ENCODE measurements at regions not wholly inside any gene's neighbourhood (a gene's known extent, or its start where the extent isn't known, plus 50 kb on each side); places are given as distances from the start of the nearest gene placed in this dataset.

DNA sequence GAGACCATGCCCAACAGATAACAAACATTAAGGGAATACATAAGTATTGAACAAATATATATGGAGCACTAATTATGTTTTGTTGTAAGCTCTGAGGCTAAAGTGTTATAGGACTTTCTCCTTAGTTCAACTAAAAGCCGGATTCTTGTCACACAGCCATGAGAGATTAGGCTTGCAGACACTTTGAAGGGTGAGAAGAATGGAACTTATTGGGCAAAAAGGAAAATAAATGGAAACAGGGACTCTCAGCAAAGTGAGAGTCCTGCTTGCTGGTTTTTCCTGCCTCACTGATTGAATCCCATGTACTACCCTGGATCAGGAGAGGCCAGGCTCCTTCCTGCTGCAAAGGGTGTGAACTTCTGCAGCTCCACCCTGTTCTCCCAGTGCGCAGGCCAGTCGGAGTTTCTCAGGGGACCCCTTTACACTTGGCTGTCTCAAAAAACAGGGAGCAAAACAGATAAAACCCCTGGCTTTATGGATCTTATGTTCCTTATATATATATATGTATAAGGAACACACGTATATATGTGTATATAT is 77.1 kb upstream of the FUT8 start:
- DNase-seq (no peak), ATAC-seq (no peak)
- H3K36me3 ChIP-seq (ENCODE audit: insufficient read depth in 1 of 2, low read depth in 1 of 2): no peaks in the 10 kb centered on the region
- no peak overlapping the region for H3K27ac ChIP-seq
- TF ChIP-seq, protein P1, sequence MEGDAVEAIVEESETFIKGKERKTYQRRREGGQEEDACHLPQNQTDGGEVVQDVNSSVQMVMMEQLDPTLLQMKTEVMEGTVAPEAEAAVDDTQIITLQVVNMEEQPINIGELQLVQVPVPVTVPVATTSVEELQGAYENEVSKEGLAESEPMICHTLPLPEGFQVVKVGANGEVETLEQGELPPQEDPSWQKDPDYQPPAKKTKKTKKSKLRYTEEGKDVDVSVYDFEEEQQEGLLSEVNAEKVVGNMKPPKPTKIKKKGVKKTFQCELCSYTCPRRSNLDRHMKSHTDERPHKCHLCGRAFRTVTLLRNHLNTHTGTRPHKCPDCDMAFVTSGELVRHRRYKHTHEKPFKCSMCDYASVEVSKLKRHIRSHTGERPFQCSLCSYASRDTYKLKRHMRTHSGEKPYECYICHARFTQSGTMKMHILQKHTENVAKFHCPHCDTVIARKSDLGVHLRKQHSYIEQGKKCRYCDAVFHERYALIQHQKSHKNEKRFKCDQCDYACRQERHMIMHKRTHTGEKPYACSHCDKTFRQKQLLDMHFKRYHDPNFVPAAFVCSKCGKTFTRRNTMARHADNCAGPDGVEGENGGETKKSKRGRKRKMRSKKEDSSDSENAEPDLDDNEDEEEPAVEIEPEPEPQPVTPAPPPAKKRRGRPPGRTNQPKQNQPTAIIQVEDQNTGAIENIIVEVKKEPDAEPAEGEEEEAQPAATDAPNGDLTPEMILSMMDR (IDR thresholded peaks at IDR 0.05): no peak
- no peaks in the 10 kb centered on the region for H3K27me3 ChIP-seq (ENCODE audit: insufficient read depth in 3 of 3, low read length in 2 of 3)
- intact Hi-C loops (cut with DNase I): no loop called here
- no peak overlapping the region for H3K4me3 ChIP-seq
- no peaks in the 10 kb centered on the region for H3K9me3 ChIP-seq
- 74 to 88% (median 80%) methylated on average over 4 of the region's 4 CpGs for WGBS, 3 donors
- H3K4me1 ChIP-seq: no peaks in the 10 kb centered on the region

DNA sequence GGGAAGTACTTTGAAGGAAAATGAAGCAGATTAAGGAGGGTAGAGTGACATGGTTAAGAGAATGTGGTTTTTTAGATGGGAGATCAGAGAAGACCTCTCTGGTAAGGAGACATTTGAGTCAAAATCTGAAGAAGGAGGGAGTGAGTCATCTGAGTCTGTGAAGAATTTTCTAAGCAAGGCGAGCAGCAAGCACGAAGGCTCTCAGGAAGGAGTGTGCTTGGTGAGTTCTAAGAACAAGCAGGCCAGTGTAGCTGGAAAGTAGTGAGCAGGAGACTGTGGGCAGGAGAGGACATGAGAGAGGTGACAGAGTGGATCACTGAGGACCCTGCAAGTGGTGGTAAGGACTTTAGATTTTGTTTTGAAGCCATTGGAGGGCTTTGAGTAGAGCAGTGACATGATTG is 76.3 kb upstream of the FUT8 start:
- H3K27me3 ChIP-seq (ENCODE audit: insufficient read depth in 3 of 3, low read length in 2 of 3): no peaks in the 10 kb centered on the region
- H3K4me1 ChIP-seq: no peaks in the 10 kb centered on the region
- 65 to 85% (median 73%) methylated on average over 2 of the region's 2 CpGs for WGBS, 3 donors

DNA sequence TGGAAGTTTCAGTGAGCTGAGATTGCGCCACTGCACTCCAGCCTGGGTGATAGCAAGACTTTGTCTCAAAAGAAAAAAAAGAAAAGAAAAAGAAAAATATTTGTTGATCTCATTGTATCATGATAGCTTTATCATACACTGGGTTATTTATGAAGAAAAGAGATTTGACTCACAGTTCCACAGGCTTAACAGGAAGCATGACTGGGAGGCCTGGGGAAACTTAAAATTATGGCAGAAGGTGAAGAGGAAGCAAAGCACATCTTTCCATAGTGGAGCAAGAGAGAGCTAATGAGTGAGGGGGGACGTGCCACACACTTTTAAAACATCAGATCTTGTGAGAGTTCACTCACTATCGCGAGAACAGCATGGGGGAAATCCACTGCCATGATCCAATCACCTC is 72.7 kb upstream of the FUT8 start:
- 92 to 94% (median 94%) methylated on average over 4 of the region's 4 CpGs for WGBS, 3 donors
- H3K9me3 ChIP-seq: no peaks in the 10 kb centered on the region
- no peaks in the 10 kb centered on the region for H3K27me3 ChIP-seq (ENCODE audit: insufficient read depth in 3 of 3, low read length in 2 of 3)
- DNase-seq: no peak
- no peak for ATAC-seq
- no peak overlapping the region for H3K27ac ChIP-seq
- H3K4me3 ChIP-seq: no peak overlapping the region
- TF ChIP-seq, protein P1 (IDR thresholded peaks at IDR 0.05): no peak
- H3K36me3 ChIP-seq (ENCODE audit: insufficient read depth in 1 of 2, low read depth in 1 of 2): no peaks in the 10 kb centered on the region
- intact Hi-C loops (cut with DNase I): no loop called here
- no peaks in the 10 kb centered on the region for H3K4me1 ChIP-seq

More for the DNA sequence above, 76.3 kb upstream of the FUT8 start:
- Histone ChIP-seq H3K36me3 (ENCODE audit: insufficient read depth in 1 of 2, low read depth in 1 of 2) (no peaks in the 10 kb centered on the region), H3K9me3 (no peaks in the 10 kb centered on the region), H3K27ac (no peak overlapping the region), H3K4me3 (no peak overlapping the region)
- no peak for ATAC-seq
- TF ChIP-seq, protein P1 (IDR thresholded peaks at IDR 0.05): no peak
- intact Hi-C loops (cut with DNase I): no loop called here
- DNase-seq: no peak

DNA sequence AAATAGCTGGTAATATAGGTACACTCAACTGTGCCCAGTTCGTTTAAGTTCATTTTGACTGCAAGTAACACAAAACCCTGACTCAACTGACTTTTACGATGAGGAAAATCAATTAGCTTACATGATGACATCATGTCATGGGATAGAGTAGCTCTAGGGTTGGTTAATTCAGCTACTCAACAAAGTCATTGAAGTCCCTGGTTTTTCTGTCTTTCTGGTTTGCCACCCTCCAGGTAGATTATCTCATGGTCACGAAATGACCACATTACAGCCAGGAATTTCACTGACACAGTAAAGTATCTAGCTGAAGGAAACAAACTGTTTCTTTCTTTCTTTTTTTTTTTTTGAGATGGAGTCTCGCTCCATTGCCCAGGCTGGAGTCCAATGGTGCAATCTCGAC is 68.5 kb upstream of the FUT8 start:
- intact Hi-C loops (cut with DNase I): no loop called here
- H3K27ac ChIP-seq: no peak overlapping the region
- DNase-seq (no peak), ATAC-seq (no peak)
- TF ChIP-seq, protein P1 (IDR thresholded peaks at IDR 0.05): no peak
- H3K27me3 ChIP-seq (ENCODE audit: insufficient read depth in 3 of 3, low read length in 2 of 3): no peaks in the 10 kb centered on the region
- no peak overlapping the region for H3K4me3 ChIP-seq
- 70 to 80% (median 72%) methylated on average over 5 of the region's 5 CpGs for WGBS, 3 donors
- H3K9me3 ChIP-seq: no peaks in the 10 kb centered on the region
- H3K36me3 ChIP-seq (ENCODE audit: insufficient read depth in 1 of 2, low read depth in 1 of 2): no peaks in the 10 kb centered on the region
- no peaks in the 10 kb centered on the region for H3K4me1 ChIP-seq

DNA sequence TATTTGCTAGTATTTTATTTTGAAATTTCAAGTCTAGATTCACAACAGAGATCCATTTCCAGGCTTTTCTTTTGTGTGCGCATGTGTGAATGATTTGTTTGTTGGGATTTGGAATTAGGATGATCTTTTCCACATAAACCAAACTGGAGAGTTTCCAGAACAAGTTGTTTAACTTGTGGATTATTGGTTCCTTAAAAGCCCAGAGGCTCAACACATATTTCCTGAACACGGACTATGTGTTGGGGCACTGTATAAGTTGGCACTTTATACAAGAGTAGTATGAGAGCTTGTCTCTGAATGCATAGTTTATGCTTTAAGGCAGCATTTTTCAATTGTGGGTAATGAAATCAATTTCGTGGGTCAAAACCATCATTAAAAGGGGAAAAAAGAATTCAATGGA is 67.3 kb upstream of the FUT8 start:
- Histone ChIP-seq H3K36me3 (ENCODE audit: insufficient read depth in 1 of 2, low read depth in 1 of 2) (no peaks in the 10 kb centered on the region), H3K4me1 (no peaks in the 10 kb centered on the region), H3K9me3 (no peaks in the 10 kb centered on the region), H3K27ac (no peak overlapping the region), H3K4me3 (no peak overlapping the region), H3K27me3 (ENCODE audit: insufficient read depth in 3 of 3, low read length in 2 of 3) (no peaks in the 10 kb centered on the region)
- ATAC-seq: no peak
- WGBS, 3 donors: 48 to 63% (median 52%) methylated on average over 3 of the region's 3 CpGs
- intact Hi-C loops (cut with DNase I): no loop called here
- TF ChIP-seq, protein P1 (IDR thresholded peaks at IDR 0.05): no peak
- no peak for DNase-seq

Measured in psoas muscle (tissue), 7 donors.